Endothelial cell of hepatic sinusoid (primary cell): ENCODE measurements at regions not wholly inside any gene's neighbourhood (a gene's known extent, or its start where the extent isn't known, plus 50 kb on each side); places are given as distances from the start of the nearest gene placed in this dataset.

Experiments used
- in situ Hi-C: cut with HindIII; loops from 2 replicates; pipeline ENCODE4 v1.10.0; 2017; ENCODE audit warnings: low sequenced_read_pairs

DNA sequence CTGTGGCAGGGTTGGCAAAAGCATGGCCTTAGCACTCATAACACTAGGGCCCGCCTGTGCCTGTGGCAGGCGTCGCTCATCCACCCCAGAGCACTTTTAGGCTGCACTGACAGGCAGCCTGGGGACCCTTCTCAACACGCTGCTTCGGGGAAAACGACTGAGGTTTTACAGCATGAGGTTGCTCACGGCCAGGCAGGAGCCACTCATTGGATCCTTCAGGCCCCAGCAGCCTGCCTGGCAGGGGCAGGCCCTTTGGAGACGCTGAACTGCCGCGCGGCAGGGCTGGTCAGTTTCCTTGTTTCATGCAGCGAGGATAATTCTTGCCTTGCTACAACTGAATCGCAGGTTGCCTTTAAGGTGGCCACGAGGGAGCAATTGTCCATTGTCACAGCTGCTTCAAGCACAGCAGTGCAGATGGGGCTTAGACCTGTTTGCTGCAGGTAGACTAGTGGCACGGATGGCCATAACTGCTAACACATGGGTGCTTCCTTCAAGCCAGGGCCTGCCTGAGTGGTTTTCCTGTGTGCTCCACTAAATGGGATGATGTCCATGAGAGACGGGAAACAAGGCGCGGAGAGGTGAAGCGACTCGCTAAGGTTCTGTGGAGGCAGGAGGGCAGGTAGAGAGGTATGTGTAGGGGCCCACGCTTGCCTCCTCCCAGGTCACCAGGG, 49.9 kb upstream of the HS6ST1 start:
- in situ Hi-C loops, result no loop called here

DNA sequence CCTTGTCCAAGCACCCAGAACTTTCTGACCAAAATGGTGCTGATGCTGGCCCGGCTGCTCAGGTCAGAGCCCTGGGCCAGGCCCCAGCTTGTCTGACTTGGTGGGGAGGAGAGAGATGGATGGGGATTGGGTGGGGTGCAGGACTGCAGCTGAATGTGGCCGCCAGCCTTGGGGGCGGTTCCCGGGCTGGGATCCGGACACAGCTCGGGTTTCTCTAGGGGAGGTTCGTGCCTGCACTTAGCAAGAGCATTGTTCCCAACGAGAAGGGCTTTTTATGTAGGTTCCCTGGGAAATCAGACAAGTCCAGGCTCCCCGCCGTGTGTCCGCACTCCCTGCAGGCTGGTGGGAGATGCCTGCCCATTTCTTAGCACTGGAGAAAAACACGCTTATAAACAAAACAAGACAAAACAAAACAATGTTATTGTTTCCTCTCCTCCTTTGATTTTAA, 50.5 kb upstream of the HS6ST1 start:
- in situ Hi-C loops, result no loop called here

DNA sequence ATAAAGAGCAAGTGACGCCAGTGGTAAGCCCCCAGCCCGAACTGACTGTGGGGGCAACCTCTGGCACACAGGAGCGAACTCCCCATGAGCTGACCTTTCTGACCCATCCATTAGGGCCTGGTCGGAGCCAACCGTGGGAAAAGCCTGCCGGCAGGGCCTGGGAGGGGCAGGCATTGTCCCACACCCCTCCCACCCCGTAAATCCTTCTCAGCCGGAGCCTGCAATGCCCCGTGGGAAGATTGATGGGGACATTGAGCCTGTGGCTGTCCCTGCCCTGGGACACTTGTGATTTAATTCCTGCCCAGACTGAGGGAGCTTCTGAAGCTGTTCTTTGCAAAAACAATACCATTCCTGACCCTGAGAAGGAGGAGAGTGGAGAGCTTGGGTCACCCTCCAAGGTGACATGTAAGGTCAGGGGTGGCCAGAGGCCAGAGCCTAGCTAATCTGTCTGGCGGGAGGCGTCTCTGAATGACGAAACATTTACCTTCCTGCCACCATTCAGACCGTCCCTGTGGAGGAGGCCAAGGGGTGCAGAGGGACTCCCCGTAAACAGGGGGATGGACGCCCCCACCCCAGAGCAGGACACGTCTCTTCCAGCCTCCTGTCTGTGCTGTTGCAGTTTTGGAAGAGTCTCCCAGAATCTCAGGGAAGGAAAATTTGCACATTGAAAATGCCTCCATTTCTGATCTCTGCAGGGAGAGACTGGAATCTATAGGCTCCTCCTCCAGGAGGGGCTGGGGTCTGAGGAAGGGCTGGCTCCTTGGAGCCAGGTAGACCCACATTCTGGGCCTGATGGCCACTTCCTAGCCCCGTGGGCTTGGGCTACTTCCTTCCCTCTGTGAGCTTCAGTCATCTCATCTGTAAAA, 51.2 kb upstream of the HS6ST1 start:
- in situ Hi-C loops, result no loop called here

DNA sequence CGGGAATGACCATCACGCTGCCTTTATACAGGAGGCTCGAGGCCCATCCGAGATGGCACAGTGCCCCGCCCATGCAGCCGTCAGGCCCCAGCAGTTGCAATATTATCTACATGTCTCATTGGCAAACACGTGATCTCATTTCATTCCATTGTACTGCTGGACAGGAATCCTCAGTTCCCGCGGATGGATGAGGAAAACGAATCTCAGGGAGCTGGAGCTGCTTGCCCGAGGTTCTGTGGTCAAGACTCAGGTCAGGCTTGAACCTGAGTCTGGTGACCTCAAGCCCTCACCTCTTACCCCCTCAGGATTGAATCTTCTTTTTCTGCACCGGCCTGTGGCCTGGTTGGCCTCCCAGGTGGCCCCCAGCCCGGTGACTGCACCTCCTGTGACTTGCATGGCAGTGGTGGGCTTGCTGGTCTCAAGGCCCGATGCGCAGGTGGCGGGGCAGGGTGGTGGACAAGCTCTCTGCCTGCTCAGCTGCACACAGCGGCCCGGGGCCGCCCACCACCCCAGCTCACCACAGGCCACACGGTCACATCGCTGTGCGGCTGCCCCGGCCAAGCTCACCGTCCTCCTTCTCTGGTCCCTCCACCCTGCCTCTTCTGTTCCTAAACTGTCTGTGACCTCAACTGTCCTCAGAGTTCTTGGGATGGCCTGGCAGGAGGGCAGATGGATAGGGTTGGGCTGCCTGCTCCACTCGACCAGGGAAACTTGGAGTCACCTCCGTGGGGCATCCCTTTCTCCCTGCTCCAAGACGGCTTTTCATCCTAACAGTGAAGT, 52.0 kb upstream of the HS6ST1 start:
- in situ Hi-C loops, result no loop called here

DNA sequence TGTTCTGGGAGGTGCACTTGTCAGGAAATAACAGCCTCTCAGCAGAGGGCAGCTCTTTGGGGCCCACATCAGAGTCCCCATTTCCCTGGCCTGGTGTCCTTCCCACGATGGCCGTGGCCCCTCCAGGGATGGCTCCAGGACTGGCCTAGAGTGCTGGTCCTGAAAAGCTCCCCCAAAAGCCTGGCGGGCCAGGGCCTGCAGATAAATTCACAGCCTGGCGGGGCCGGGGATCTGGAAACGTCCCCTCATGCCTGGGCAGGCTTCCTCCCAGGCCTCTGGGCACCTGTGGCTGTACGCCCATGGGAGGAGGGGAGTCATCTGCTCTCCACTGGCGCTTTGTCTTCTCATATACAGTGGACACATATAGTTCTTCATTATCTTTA, 52.6 kb upstream of the HS6ST1 start:
- in situ Hi-C loops, result no loop called here

DNA sequence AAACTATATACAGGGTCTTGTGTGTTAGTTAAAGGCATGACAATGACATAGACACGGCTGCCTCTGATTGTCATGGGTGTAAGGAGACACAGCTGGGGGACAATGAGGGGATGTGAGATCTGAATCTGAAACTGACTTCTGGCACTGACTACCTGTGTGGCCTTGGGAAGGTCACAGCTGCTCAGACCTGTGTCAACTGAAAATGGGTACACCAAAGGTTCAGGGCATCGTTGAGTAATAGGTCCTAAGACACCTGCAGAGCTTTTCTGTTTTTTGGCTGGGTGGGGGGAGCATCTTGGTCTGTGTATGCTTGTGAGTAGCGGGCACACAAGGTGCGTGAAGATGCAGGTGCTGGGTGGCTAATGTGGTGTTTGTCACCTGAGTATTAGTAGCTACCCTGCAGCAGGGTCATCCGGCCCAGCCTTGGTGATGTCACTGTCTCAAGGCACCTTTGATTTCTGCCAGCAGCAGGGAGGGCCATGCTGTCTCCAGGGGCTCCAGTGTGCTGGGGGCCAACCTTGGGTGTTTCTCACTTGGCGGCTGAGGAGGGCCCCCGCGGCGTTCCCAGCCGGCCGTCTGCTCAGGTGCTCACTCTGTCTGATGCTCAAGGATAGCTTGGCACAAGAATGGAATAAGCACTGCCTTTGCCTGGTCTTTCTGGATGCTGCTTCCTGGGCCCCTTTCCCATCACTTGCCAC, 53.1 kb upstream of the HS6ST1 start:
- in situ Hi-C loops, result no loop called here

DNA sequence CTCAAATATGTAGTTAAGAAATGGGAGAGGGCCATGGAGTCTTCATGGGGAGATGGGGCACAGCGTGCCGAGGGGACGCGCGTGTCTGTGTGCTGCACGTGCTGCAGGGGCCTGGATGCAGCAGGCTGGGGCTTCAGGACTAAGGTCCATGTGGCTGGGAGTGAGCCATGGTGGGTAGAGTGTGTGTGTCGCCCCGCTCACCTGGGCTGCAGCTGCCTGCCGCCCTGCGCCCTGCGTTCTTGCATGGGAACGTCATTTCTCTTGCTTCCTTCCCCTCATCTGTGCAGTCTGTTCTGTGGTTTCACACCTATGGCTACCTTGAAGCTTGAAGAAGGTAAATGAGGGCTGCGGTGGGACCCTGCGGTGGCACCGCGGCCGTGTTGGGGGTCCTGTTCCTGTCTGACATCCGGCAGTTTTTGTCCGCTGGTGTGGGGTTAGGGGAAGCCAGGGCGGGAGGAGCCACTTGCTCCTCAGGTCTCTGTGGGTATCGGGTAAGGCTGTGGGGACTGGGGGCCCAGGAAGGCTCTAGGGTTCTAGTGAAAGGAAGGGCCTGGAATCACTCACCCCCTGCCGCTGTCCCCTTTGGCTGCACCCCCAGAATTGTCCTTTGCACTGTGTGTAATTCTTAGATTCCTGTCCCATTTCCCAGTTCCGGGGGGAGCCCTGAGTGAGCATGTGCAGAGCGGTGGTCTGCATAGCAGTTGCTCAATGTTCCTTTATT, 54.1 kb upstream of the HS6ST1 start:
- in situ Hi-C loops, result no loop called here

DNA sequence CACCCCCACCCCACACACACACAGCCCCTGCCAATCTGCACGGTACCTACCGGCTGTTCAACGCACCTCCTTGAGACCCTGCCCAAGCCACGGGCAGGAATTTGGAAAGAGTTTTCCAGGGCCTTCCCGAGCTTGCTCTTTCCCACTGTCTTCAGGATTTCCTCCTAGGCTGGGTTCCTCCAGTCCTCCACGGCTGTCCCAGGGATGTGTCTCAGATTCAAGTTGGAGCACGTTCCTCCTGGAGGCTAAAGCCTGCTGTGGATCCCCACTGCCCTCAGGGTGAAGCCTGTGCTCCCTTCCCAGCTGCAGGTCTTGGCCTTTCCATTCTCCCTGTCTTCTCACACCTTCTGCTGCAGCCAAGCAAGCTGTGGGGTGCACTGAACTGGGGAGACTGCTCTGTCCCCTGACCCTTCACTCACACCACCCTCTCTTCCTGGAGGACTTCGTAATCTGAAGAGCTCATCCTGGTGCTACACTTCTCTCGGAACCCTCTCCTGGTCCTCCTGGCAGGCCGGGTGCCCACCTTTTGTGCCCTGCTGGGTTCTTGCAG, 54.9 kb upstream of the HS6ST1 start:
- in situ Hi-C loops, result no loop called here

DNA sequence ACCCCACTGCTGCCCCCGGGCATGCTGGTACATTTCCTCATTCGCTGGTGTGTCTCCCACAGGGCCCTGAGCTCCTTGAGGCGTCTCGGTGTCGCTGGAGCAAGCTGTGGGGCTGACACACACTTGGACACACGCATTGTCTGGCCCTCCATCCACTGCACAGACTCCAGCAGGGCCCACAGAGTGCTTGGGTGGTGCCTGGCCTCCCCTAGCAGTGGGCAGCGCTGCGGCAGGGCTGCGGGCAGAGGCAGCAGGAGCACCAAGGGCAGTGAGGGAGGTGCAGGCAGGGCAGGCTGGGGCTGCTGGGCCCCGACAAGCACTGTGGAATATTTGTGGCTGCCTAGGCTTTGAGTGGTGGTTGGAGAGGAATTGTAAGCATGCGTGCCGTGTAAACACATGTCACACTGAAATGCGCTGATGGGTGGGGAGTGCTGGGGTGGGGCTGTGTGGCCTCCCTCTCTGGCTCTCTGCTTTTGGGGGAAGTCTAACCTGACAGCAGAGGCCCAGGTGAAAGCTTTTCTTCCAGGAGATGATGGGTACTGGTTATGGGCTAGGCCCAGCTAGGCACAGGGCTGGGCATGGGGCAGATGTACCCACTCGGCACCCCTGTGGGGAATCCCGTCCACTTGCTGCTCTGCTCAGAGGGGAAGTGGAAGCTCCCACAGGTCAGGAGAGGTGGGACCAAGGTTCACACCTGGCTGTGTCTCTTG, 55.5 kb upstream of the HS6ST1 start:
- in situ Hi-C loops, result no loop called here

DNA sequence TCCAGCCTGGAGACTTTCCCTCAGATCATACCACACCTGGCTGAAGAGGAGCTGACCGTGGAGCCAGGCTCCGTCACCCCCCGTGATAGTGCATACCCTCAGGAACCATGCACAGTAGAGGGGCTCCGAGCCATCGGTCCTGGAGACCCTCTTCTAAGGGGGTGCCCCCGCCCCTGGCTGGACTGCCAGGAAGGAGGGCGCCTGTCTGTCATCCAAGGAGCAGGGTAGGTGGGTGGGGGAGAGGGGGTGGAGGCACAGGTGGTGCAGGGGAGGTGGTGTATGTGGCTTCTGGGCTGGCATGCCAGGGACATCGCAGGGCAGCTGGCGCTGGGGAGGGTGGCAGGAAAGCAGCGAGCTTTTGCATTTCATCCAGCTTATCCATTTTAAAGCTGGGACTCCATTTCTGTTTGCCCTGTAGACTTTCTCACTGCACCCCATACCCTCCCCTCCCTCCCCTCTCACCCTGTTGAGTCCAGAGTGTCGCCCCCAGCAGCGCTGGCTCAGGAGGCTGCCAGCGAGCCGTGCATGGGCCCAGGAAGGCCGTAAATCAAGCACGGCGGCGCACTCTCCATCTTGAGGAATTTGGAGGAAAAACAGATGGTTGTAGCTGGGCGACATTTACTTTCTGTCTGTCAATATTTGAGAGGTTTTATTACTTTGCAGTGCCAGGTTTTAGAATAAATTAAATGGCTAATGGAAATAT, 56.2 kb upstream of the HS6ST1 start:
- in situ Hi-C loops, result loop anchor here (5.0 kb wide), 2 partner anchors 52 to 53 kb away; no protein-coding TSS in a partner anchor

DNA sequence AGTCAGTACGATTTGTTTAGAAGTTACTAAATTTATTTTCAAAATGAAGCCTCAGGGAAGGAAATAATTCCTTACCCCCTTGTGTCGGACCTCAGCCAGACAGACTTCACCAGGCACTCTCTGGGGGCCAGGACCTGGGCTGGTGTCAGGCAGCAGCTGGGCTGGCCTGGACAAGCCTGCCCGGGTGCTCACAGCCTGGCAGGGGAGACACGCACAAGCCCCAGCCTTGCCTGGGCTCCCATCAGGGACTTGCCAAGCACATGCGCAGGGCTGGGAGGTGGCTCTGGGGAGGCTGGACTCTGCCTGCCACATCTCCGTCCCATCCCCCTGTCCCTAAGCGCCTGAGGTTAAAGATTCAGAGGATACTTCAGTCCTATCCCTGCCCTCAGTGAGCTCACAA, 56.8 kb upstream of the HS6ST1 start:
- in situ Hi-C loops, result loop anchor here (5.0 kb wide), 2 partner anchors 52 to 53 kb away; no protein-coding TSS in a partner anchor

DNA sequence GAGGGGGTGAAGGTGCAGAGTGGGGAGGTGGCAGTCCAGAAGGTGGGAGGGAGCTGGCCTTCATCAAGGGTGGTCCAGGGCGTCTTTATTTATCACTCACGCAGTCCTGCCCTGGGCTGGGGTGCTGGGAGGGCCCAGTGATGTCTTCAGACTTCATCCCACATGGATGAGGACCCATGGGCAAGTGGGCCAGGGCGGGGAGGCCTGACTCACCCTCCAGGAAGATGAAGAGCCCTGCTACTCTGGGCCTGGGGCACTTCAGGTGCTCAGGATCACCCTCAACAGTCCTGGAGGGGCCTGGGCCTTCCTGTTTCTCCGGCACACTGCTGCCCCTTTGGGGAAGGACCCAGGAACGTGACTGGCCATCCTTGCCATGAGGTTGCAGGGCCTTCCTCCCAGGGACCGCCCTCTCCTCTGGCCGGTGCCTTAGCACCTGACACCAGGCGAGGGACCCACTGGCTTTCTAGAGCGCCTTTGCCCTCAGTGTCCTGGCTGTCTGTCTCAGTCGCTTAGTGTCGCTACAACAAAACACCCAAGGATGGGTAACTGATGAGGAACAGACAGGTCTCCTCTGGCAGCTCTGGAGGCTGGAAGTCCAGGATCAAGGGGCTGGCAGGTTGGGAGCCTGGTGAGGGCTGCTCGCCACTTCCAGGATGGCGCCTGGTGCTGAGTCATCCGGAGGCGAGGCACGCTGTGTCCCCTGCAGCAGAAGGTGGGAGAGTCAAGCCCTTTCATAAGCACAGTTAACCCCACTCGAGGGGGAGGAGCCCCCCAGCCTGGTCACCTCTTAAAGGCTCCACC, 57.8 kb upstream of the HS6ST1 start:
- in situ Hi-C loops, result loop anchor here (5.0 kb wide), 2 partner anchors 51 to 54 kb away; no protein-coding TSS in a partner anchor

DNA sequence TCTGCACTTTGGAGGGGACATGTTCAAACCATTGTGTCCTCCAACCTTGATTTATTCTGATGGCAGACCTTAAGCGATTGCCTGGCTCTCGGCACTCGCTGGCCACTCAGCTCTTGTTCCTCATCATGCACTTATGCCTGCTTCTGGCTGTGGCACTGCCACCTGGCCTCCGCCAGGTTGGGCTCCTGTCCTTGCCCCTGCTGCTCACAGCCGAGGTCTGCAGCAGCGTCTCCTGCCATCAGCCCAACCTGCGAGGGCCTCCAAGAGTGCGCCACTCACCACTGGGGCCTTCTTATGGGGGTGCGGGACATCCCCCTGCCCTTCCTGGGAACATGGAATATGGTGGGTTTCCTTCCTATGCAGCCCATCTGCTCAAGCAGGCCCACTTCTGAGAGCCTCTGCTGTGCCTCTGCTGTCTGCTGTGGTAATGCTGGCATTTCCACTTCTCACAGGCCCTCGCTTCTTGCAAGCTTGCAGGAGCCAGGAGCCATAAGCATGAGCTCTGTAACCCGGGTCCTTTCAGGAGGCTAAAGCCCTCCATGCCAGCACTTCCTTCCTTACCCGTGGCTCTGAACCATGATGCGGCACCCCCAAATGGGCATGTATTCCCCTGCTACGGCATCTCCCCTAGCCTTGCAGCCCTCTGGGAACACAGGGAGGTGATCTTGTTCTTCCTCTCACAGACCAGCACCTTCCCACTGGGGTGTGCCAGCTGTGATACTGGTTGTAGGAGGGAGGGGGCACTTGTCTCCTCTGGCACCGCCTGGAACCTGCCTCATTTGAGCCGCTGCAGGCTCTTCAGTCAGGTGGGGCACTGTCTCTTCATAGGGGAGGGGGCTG, 58.6 kb upstream of the HS6ST1 start:
- in situ Hi-C loops, result loop anchor here (5.0 kb wide), 2 partner anchors 50 to 55 kb away; no protein-coding TSS in a partner anchor

DNA sequence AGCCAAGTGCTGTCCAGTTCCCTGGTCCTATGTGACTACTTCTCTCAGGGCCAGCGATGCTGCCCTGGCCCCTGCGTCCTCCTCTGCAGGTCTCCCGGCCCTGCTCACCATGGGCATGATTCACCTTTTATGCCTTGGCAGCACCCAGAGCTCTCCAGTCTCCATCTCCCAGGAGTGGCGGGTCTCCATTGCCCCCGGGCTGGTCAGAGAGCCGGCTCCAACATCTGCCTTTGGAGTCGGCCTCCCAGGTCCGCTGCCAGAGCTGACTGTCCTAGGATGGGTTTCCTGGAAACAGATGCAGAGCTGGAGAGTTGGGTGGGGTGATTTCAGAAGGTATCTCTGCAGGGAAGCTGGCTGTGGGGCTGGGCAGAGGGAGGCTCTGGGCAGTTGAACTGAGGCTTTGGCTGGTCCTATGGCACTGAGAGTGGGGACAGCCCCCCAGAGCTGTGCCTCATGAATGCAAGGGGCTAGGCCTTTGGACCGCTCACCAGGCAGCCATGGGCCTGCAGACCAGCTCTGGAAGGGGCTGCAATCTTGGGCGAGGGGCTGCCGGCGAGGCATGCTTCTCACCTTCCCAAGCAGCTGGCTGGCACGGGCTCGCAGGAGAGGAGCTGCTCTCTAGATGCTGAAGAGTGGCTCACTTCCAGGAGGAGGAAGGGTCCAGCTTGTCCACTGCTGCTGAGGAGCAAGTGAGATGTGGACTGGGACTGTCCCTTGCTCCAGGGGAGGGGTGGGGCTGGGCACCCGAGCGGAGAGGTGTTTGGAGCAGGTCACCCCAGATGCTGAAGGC, 59.8 kb upstream of the HS6ST1 start:
- in situ Hi-C loops, result loop anchor here (5.0 kb wide), 2 partner anchors 49 to 56 kb away; no protein-coding TSS in a partner anchor

DNA sequence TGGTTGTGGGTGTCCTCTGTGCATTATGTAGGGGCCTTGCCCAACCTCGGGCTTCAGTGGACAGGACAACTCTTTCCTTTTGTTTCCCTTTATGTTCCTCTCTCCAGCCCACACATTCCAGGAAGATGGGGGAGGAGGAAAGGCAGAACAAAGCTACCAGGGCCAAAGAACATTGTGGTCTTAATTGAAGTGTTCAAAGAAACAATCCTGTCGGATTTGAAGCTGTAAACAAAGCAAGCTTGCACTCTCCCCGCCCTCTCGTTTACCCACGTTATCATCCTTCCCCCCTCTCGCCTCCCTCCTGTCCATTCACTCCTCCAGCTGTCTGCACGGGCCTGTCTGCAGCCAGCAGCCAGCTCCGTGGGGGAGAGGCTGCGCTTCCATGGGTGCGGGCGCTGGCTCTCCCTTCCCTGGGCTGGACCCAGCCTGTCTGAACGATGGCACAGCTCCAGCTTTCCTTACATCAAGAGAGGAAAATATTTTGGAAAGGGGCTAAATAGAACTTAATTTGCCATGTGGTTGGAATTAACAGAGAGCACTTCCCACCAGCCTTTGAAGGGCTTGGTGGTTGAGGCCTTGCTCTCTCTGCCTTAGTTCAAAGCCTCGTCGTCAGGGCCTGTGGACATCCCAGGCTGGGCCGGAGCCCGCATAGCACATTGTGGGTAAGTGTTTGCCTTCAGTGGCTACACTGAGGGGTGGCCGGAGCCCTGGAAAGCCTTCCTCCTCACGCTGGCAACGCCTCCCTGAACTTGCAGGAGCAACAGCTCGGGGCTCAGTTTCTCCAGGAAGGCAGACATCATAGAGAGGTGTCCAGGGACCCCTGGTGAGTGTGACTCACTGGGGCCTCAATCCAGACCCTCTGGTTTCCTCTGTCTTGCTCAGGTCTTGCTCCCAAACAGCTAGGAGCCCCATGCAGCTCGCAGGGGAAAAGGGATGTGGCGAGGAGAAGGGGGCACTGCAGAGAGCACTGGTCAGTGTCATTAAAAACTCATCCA, 60.6 kb upstream of the HS6ST1 start:
- in situ Hi-C loops, result loop anchor here (5.0 kb wide), 2 partner anchors 48 to 57 kb away; no protein-coding TSS in a partner anchor
